HG03066 (cell line): ENCODE measurements at regions not wholly inside any gene's neighbourhood (a gene's known extent, or its start where the extent isn't known, plus 50 kb on each side); places are given as distances from the start of the nearest gene placed in this dataset.
"Not testable (repeated sequence)": the region's sequence is repeated elsewhere in the genome, so short reads cannot be mapped to it uniquely, and the experiment has no call there.

Source experiments
- ATAC-seq: cut with Tn5 transposase; IDR thresholded peaks from one replicate; pipeline ENCODE4 v1.9.1; 2021; ENCODE audit warnings: low read depth; ENCODE audit not compliant: unreplicated experiment

DNA sequence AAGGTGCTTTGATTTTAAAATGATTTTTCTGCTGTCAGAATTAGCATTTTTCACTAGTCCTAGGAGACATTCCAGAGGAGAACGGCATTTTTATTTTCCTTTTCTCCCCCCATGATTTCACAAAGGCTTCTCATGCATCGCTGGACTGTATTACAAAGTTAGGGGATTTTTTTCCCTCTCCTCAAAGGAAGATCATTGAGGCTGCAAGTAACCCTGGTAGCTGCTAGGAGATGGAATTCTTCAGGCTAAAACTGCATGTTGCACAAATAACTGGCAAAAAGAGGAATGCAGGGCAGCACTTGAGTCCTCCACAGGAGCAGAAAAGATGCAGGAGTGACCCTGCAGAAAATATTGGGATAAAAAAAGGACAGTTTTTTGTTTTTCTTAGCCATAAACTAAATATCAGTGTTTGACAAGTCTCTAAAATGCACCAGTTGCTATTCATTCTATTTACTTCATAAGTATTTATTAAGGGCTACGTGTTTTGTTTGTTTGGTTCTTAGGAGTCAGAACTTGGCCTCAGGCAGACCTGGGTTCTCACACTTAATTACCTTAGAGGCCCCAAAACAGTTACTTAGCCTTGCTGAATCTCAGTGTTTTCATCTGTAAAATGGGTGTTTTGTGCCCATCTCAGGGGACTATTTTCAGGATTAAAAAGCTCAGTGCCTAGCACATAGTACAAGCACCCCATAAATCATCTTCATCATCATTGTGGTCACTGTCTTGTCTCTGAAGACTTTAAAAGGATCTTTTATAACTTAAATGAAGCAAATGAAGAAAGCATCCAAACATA lies 144.5 kb upstream of the ID4 start:
- ATAC-seq: no peak

DNA sequence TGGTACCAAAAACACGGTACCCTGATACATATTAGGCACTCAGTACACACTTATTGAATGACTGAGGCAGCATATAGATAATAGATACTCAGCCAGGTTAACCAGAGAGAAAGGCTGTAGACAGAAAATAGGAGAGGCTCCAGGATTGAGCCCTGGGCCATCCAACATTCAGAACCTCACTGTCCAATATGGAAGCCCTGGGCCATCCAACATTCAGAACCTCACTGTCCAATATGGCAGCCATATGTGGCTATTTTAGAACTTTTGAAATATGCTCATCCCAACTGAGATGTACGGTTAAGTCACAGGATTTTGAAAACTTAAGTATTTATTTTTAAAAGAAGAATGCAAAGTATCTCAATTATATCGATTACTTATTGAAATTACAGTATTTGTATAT lies 142.5 kb upstream of the ID4 start:
- no peak for ATAC-seq

DNA sequence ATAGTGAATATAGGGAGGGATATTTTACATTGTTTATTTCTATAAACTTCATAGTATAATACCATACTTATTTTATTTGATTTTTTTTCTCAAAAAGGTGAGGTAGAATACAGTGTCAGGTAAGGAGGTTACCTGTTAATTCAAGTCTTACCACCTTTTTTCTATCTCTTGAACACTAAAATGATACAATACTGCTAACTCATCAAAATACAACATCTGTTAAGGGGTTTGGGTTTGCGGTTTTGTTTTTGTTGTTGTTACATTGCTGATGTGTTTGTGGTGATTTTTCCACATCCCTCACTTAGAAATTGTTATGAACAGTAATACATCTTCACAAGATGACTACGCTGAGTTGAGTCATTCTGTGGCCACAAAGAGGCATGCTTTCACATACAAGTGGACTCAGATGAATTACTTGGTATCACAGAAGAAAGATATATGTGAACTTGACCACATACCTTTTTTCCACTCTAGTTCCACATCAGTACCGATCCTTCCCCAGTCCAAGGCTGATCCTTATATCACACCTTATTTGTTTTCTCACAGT lies 139.4 kb upstream of the ID4 start:
- no peak for ATAC-seq

DNA sequence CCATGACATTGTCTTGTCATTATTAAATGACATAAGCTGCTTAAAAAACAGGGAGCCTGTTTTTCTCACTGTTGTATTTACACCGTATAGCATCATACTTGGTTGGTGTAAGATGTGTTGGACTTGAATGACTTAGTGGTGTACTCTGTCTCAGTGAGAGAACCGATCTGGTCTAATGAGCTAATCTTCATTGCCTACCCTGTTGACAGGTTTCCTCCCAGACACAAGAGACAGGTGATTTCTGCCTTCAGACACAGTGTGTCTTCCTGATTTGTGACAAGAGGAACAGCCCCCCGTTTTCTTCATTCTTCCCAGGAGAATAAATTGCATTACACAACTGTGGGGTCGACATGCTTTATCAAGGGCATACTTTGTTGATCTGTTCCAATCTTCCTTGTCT lies 137.2 kb upstream of the ID4 start:
- ATAC-seq: no peak

DNA sequence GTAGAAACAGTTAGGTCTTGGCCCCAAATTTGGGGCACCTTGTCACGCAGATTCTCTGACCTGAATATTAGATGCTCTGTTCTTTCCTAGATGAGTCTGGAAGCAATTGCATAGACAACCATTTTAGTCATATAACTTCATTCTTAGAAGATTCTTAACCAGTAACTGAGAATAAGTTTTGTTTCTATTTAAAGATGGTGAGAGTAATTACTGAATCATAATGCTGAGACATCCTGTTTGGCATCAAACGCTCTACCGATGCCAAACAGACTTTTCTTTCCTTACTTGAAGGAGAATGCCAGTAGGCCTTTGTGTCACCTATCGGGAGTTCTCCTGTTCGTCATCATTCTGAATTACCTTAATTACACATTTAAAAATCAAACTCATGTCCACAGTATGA lies 131.6 kb upstream of the ID4 start:
- ATAC-seq: no peak

DNA sequence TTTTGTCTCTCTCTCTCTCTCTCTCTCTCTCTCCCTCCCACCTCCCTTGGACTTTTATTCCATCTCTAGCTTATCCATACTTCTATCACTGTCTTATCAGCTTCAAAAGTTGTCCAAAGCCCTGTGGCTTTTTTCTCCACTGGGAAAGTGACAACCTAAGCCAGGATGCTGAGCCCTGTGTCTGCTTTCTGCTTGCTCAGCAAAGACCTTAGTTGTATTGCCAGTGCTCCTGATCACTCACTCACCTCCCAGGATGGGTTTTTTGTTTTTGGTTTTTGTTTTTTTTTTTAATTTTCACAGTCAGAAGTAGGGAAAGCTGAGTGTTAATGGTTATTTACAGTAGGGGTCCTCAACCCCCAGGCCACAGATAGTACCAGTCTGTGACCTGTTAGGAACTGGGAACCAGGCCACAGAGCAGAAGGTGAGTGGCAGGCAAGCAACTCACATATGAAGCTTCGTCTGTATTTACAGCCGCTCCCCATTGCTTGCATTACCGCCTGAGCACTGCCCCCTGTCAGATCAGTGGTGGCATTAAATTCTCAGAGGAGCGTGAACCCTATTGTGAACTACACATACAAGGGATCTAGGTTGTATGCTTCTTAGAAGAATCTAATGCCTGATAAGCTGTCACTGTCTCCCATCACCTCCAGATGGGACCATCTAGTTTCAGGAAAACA lies 125.0 kb upstream of the ID4 start:
- ATAC-seq: no peak

DNA sequence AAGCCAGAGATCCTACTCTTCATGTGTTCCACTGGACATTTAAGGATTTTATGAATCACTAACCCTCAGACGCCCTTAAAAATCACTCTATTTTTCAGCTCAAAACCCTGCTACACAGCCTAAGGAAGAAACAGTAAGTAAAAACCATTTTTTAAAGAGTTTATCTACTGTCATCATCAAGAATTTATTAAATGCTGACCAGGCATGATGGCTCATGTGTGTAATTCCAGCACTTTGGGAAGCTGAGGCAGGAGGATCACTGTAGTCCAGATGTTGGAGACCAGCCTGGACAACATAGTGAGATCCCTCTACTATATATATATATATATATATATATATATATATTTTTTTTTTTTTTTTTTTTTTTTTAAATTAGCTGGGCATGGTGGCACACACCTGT lies 124.2 kb upstream of the ID4 start:
- ATAC-seq: no peak

DNA sequence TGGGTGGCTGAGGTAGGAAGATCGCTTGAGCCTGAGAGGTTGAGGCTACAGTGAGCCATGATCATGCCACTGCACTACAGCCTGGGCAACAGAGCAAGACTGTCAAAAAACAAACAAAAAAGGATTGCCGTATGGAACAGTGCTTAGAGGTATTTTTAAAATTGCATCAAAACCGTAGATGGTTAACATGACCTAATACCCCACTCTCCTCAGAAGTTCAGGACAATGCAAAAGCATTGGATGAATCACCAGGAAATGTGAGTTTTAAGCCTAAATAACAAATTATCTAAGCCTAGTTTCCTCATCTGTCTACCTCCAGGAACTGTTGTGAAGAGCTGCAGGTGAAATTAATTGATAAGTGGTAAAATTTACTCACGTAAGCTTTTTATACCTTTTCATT lies 123.8 kb upstream of the ID4 start:
- no peak for ATAC-seq

DNA sequence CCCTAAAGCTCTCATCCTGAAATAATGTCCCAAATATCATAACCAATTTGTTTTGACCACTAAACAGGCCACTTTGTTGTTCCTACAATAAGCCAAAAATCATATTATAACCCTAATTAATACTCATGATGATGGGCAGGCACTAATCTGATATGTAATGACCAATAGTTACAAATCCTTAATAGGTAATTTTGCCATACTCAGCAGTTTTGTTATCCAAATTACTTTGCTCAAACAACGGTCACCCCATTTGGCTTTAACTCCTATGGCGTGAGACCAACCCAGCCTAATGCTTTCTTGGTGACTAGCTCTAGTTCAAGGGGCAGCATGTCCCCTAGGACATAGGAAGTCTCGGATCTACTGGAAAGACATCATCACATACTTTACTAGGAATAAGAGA lies 123.2 kb upstream of the ID4 start:
- ATAC-seq: no peak

DNA sequence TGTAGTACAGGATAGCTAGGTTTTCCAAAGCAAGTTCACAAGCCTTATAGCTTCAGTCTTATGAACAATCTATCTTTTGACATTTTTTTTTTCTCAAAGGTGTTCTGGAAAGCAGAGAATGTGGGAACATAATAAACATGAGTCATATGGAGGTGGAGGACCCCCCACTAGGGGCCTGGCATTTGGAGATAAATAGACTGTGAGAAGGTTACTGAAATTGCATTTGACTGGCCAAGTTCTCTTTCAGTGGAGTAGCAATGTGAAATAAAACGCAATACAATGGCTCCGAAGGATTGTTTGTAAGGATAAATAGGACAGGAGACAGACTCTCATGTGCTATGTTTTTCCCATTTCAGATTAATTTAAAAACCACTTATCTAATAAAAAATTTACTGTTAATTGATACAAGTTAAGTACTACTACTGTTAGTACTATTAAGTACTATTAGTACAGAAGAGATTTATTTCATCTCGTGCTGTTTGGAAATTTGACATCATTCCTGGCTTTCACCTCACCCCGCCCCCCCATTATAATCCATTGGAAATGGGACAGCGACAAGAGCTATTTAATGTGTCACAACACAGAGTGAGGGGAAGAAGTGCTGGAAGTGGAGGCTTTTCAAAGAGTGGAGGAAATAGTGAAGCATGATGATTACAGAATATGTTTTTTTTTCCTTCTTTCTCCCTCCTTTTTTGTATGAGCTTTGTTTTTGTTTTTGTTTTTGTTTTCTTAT lies 122.6 kb upstream of the ID4 start:
- ATAC-seq: no peak

DNA sequence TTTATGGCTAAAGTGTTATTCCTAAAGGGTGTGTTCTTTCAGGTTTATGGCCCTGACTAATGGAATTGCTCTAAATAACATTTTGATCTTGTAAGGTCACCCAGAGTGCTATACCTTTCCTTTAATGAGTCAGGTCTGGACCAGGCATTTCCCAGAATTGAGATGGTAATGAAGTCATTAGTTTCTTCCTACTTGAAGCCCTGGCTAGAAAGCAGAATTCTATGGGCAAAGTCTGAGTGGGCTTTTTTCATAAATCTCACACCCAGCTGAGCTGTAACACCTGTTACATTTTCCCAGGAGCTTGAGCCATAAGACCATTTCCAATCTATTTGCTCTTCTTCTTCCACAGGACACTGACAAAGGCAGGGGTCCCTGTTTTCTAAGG lies 122.0 kb upstream of the ID4 start:
- no peak for ATAC-seq

DNA sequence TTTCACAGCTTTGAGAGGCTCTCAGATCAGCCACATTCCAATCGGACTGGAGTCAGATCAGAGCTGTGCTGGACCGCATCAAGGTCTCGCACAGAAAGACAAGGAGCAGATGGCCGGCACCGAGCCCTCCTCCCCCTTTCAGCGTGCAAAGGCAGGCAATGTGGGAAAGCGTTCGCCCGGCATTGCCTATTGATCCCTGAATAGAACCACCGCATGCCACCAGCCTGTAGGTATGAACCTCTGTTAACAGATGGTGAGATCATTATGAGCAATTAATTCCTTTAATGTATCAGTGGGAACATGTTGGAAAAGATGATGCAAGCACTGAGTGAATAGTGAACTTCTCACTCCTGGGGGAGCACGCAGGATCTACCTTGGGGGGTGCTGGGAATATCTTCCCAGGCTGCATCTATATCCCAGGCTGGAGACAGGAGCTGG lies 117.5 kb upstream of the ID4 start:
- no peak for ATAC-seq

DNA sequence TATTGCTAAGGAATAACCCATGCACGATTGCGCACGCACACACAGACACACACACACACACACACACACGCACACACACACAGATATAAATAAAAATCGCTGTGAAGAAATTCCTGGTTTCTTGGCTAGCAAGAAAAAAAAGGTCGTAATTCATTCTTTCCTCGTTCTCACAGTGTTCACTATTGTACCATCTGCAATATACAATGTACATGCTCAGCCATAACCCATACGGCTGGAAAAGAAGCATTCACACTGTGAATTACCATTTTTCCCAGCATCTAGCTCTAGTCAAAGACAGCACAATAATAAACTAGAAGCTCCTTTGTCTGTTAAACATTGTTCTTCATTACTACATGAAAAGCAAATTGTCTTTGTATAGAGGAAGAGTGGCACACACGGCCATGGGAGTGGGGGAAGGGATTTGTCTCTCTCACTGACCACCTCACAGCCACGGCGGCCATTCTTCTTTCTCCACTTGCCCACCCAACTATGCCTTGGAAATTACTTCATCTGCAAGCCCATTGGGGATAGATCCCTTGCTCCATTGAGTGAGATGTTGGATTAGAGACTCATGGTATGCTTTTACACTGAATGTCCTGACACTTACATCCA lies 115.3 kb upstream of the ID4 start:
- no peak for ATAC-seq

DNA sequence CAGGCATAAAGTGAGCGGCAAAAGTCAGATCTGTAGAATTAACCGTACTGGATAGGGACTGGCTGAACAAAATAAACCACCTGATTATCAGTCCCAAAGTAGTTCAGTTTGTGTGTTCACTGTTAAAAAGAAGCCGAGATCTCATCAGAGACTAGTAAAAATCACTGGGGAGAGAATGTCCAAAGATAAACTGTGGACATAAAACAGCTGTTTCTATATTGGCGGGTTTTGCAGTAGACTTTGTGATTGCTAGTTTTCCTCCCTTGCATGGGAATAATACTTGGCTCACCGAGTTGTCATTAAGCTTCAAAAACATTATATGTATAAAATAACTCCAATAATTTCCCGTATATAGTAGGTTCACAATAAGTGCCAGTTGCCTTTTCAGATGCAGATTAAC lies 114.2 kb upstream of the ID4 start:
- ATAC-seq: no peak

DNA sequence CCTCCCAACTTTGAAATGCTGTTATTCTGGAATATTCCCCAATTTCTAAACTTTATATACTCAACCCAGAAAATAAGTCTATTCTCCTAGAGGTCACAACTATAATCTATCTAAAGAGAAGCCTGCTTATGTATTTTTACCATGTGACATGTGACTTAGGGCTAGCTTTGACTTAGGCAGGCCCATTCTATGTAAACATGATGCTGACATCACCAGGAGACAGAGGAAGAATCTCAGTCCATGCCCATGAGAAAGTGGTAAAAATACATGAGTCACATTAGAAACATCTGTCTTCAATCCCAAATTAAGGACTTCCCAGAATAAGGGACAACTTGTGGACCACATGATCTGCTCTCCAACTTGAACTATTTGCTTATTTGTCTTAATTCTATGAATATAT lies 113.6 kb upstream of the ID4 start:
- no peak for ATAC-seq

DNA sequence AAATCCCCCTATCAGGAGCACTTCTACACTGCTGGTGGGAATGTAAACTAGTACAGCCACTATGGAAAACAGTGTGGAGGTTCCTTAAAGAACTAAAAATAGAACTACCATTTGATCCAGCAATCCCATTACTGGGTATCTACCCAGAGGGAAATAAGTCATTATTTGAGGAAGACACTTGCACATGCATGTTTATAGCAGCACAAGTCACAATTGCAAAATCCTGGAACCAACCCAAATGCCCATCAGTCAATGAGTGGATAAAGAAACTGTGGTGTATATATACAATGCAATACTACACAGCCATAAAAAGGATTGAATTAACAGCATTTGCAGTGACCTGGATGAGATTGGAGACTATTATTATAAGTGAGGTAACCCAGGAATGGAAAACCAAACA lies 111.7 kb upstream of the ID4 start:
- ATAC-seq: not testable (repeated sequence)

DNA sequence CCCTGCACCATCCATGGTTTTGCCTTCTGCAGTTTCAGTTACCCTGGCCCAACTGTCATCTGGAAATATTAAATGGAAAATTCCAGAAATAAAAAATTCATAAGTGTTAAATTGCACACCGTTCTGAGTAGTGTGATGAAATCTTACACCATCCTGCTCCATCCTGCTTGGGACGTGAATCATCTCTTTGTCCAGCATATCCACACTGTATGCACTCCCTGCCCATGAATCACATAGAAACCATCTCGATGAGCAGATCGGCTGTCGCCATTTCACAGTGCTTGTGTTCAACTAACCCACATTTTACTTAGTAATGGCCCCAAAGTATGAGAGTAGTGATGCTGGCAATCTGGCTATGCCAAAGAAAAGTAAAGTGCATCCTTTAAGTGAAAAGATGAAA lies 105.9 kb upstream of the ID4 start:
- ATAC-seq: no peak

DNA sequence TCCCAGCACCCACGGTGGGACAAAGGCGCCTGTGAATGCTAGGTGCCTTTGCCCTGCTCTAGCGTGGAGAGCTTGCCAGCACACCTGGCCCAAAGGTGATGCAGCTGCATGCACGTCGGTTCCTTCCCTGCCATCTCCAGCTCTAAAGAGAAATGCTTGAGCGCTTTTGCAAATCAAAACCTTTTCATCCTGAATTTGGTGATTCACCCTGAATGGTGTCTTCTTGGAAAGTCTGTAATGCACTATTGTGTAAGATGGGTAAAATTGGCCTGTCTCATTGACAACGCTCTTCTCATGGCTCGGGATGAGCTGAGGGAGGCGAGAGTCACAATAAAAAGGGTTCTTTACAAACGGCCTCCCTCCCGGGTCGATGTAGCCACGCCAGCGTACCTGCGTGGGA lies 103.1 kb upstream of the ID4 start:
- ATAC-seq: no peak

DNA sequence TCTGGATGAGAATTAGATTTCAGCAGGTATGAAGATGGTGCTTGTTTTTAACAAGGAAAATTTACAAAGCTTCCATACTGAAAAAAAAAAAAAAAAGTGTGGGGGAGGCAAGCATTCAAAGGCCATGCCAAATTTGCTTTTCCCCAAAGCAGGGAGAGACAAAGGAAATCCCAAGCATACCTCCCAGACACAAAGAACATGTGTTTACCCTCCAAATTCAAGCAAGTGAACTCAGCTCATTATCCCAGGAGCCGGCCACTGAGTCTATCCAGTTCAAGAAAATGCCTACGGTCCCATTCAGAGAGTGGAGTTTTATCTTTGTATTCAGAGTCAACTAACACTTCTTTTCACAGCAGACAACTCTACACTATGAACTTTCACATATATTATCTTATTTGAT lies 102.7 kb upstream of the ID4 start:
- no peak for ATAC-seq

DNA sequence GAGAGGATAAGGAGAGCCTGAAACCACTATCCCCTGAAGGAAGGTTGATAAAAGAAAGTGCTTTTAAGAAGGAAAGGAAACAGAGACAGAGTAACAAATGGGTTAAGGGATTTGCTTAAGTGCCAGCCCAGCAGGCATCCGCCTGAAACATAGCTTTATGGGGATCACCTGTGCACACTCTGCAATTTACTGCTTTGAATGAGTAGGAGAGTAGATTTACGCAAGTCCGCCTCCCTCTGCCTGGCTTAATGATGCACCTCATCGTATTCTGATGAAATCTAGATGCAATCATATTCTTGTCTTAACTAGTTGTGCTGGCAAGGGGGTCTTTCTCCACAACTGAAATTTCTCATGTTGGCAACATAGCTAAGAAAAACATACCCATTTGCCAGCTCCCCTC lies 101.1 kb upstream of the ID4 start:
- no peak for ATAC-seq

DNA sequence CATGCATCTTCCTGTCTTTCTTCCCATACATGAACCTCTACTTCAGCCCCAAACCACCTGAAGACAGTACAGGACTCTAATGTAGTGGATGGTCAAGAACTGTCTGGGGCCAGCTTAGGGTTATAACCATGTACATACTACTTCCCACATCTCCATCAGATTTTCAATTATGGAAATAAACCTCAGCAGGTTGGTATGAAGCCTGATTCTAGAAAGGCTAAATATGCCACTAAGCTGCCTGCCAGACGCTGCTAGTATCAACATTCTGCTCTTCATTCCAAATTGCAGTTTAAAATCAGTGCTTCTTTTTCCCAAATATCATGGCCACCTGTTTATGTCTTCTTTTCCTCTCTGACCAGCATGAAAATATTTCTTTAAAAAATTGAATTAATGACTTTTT lies 99.2 kb upstream of the ID4 start:
- no peak for ATAC-seq
